NCI-H1417 treated with DMSO at 0.1 percent for 48 hours (cell line): ENCODE measurements at regions not wholly inside any gene's neighbourhood (a gene's known extent, or its start where the extent isn't known, plus 50 kb on each side); places are given as distances from the start of the nearest gene placed in this dataset.
"Not testable (repeated sequence)": the region's sequence is repeated elsewhere in the genome, so short reads cannot be mapped to it uniquely, and the experiment has no call there.

Experiments
- DNase-seq: peaks from one replicate; lab custom pipeline; 2025; lab: John Stamatoyannopoulos, UW

DNA sequence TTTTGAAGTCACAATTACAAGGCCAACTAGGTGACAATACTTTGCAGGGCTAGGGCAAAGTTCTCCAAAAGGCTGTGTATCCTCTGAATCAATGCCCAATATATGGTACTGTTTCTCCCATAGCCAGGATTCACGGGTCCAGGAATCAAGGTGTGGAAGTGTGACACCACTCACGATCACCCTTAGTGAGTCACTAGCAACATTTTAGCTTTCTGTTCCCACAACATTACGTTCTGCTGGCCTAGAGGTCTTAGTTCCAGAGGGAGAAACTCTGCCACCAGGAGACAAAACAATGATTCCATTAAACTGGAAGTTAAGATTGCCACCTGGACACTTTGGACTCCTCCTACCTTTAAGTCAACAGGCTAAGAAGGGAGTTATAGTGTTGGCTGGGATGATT is 88.5 kb upstream of the RANBP6 start:
- DNase-seq = not testable (repeated sequence)

DNA sequence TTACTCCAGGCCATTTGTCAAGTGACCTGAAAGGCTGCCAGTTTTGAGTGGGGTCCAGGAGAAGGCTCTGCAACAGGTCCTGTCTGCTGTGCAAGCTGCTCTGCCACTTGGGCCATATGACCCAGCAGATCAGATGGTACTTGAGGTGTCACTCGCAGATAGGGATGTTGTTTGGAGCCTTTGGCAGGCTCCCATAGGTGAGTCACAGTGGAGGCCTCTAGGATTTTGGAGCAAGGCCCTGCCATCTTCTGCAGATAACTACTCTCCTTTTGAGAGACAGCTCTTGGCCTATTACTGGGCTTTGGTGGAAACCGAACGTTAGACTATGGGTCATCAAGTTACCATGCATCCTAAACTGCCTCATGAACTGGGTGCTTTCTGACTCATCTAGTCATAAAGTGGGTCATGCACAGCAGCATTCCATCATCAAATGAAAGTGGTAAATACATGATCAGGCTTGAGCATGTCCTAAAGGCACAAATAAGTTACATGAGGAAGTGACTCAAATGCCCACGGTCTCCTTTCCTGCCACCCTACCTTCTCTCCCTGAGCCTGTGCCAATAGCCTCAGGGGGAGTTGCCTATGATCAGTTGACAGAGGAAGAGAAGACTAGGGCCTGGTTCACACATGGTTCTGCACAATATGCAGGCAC is 87.0 kb upstream of the RANBP6 start:
- not testable (repeated sequence) for DNase-seq

DNA sequence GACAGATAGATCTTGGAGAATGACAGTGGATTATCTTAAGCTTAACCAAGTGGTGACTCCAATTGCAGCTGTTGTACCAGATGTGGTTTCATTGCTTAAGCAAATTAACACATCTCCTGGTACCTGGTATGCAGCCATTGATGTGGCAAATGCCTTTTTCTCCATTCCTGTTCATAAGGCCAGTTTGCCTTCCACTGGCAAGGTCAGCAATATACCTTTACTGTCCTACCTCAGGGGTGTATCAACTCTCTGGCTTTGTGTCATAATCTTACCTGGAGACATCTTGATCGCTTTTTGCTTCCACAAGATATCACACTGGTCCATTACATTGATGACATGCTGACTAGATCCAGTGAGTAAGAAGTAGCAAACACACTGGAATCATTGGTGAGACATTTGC is 86.3 kb upstream of the RANBP6 start:
- DNase-seq = not testable (repeated sequence)

DNA sequence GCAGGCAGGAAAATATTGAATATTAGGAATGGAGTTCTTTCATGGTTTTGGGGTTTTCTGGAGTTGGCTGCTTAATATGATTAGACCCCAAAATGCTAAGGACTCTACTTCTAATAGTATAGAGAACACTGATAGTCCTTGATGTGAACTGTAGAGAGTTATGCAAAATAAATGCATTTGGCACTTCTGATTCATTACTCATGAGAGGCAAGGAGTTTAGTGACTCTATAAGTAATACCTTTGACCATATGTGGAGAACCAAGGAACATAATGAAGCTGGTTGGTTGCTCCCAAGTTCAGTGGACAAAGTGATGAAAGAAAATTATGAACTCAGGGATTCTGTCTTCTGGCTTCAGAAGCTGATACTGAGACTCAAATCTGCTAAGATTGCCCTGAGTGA is 83.9 kb upstream of the RANBP6 start:
- not testable (repeated sequence) for DNase-seq

DNA sequence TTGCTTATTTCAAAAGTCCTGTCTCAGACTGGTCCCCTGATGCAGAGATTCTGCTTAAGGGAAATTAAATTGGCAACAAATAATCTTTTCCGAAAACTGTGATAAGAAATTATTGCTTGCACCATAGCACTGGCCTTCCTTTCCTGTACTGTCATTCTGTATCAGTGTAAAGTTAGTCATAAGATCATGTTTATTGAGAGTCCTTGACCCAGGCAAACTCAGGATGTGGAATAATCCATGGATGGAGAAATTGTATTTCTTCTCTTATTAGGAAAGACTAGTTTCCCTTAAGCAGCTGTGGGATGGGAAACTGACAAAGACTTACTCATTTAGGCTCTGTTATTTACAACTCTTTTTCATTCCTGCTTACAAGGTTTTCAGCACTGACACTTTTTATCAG is 83.0 kb upstream of the RANBP6 start:
- DNase-seq = no peak

DNA sequence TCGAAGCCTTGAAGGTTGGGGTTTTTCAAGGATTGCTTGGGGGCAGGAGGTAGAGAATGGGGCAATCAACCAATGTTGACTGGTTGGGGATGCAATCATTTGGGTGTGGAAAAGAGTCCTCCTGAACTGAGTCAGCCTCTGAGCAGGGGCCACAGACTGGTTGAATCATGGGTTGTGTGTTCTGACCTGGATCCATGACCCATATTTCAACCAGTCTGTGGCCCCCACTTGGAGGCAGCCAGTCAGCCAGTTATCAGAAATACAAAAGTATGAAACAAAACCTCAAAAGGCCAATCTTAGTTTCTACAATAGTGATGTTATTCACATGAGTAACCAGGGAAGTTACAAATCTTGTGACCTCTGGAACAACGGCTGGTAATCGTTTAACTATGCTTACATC is 81.4 kb upstream of the RANBP6 start:
- DNase-seq = no peak

DNA sequence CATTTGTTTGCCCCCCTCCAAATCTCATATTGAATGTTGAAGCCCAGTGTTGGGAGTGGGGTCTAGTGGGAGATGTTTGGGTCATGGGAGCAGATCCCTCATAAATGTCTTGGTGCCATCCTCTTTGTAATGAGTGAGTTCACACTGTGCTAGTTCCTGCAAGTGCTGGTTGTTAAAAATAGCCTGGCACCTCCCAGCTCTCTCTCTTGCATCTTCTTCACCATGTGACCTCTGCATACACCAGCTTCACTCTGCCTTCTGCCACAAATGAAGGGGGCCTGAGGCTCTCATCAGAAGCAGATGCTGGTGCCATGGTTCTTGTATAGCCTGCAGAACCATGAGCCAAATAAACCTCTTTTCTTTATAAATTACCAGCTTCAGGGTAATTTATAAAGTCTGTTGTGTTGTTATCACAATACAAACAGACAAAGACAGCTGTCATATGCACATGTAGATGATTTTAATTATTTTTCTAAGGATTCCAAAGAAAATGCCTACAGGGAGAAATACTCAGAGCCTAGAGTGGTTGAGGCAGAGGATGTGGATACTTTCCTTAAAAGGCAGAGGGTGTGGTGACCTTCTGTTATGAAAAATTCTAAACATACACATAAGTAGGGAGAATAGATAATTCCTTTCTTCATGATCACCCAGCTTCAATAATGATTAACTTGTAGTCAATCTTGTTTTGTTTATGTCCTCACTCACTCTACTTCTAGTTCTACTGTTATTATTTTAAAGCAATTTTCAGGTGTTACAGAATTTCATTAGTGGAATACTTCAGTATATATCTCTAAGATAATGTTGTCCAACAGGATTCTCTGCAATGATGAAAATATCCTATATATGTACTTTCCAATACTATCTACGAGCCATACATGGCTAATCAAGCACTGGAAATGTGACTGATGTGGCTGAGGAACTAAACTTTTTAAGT is 75.1 kb upstream of the RANBP6 start:
- DNase-seq = no peak

DNA sequence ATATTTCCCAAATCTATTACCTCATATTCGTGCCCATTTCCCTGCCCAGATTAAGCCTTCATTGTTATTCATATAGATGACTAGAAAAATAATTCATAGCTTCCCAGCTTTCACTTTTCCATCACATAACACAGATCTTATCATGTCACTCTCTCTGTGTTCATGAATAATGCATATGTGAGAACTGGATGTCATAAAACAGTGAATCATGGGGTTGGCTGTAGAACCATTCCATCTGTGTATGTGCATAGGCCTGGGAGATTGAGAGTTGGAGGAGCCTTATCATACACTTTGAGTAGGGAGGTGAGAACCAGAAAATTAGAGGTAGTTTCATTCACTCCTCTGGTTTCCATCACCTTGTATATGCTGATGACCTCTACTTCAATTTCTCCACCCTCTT is 73.9 kb upstream of the RANBP6 start:
- DNase-seq = no peak

DNA sequence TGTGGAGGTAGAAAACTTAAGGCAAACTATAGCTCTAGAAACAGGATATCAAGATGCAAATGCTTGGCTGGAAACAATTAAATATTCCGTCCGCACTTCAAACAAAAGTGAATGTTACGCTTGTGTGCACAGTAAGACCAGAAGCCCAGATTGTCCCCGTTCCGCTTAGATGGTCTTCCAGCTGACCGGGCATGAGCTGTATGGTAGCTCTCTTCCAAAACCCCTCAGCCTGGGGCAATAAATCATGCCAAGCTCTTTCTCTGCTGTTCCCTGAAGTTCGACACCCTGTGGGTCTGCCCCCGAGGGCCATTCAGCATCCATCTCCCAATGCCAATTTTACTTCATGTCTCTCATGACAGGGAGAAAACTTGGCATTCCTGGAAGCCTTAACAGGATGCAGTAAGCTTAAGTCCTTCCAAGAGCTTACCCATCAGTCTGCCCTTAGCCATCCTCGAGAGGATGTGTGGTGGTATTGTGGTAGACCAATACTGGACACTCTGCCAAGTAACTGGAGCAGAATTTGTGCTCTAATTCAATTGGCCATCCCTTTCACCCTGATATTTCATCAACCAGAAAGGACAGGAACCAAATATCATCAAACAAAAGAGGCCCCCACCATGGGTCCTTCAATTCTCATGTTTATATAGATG is 70.7 kb upstream of the RANBP6 start:
- no peak for DNase-seq

DNA sequence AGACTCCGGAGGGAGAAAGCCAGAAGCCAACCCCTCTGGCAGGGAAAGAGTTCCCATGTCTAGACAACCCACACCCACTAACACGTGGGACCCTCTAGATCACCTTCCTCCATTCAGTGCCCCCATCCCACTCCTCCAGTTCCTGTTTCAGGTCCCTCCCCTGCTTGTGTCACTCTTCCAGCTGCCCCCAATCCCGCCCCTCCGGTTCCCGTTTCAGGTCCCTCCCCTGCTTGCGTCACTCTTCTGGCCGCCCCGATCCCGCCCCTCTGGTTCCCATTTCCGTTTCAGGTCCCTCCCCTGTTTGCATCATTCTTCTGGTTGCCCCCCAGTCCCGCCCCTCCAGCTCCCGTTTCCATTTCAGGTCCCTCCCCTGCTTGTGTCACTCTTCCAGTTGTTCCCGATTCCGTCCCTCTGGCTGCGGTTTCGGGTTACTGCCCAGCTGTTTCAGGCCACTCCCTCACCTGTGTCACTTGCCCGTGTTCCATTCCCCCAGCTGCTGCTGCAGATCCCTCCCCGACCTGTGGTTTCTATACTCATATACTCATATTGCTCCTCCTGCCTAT is 64.8 kb upstream of the RANBP6 start:
- DNase-seq = peak; percentile 39

DNA sequence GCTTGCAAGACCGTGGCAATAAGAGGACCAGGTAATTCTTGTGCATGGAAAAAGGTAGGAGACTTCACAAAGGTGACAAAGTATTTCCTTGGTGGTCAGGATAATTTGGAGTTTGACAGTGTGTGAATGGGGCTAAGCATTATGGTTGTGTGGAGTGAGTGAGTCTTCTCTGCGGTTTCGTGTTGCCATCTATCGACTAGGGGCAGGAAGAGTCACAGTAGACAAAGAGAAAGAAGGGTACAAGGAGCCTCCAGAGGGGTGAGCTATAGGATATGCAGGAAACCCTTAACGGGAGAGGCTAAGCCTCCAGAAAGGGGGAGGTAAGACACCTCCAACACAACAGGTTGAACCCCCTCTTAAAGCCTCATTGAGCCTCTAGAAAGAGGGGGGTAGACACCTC is 64.0 kb upstream of the RANBP6 start:
- DNase-seq = no peak

DNA sequence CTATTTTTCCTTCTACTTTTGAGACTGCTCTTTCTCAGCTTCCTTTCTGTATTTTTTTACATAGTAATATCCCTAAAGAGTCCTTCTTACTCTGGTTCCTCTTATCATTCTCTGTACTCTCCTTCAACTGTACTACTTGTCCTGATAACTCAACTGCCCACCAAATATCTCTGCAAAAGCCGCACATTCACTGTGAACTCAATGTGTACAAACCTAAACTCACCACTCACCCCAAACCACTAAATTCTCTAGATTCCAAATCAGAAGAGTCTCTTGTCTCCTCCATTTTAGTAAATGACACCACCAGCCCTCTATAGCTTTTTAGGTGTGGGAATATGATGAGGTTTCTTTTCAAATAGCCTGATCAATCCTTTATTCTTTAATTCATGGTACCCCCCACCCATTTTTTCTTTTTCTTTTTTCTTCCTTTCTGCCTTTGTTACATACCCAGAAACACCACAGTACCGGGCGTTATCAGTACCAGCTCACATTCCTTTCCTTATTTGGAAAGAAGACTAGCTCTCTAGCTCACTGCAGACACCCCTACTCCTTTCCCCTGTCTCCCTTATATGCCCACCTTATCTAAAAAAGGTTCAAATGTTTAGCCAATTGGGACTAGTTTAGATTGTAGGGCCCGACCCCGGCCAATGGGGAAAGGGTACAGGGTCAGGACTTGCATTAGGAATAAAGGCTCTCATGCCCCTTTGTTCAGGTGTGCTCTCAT is 63.1 kb upstream of the RANBP6 start:
- no peak for DNase-seq

DNA sequence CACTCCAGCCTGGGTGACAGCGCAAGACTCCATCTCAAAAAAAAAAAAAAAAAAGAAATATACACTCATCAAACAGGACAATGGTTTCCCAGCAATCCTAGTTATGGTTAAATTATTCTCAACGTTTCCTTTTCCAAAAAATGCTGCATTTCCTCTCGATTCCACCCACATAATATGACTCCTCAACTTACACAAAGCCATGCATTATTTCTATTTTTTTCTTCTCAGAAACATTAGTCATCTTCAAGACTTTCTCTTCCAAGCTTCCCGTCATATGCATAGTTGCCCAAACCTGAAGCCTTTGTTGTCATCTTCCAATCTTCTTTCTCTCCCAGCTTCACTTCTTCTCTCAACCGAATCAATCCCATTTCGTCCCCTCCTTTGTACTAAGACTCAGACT is 61.4 kb upstream of the RANBP6 start:
- DNase-seq = no peak

DNA sequence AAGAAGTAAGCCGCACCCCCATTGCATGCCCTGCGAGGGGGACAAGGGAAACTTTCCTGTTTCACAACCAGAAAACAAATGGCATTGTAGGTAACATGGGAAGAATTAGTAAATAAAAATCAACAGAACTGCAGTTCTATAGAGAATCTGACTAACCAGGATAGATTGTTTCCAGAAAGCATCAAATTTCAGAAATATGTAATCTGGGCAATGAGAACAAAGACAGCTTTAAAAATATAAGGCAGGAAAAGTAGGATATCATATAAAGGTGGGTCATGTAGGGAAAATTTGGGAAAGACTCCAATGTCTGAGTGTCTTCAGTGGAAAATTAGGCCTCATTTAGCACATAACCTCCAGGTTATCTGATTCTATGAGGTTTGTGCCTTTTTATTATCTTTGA is 58.3 kb upstream of the RANBP6 start:
- DNase-seq = no peak

DNA sequence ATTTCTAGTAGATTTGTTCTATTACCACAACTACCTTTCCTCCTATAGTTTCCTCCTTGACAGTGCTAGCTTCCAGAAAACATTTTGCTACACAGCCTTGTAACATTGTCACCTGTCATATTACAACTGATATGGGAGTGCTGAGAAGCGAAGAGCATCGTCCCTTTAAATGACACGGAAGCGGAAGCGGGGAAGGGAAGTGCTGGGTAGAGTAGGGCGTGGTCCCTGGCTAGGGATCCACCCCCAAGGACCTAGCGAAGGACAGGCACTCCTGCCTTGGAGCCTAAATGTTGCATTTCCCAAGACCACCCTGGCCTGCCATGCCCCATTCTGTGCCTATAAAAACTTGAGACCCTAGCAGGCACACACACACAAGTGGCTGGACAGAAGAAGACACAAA is 57.4 kb upstream of the RANBP6 start:
- no peak for DNase-seq

DNA sequence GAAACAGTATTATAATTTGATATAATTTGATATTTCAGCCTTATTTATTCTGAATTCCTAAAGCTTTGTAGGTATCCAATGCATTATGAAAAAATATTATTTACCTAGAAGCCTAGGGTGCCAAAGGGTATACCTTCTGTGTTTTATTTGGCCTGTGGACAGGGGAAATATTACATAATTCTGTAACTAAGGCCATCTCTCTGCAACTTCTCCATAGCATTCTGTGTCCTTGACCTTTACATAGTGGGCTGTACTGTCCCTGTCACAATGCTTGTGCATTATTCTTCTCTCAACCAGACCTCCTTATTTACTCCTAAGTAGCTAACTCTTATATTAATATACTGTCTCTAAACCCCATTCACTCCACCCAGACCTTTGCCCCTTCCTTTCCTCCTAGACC is 57.0 kb upstream of the RANBP6 start:
- DNase-seq = no peak

DNA sequence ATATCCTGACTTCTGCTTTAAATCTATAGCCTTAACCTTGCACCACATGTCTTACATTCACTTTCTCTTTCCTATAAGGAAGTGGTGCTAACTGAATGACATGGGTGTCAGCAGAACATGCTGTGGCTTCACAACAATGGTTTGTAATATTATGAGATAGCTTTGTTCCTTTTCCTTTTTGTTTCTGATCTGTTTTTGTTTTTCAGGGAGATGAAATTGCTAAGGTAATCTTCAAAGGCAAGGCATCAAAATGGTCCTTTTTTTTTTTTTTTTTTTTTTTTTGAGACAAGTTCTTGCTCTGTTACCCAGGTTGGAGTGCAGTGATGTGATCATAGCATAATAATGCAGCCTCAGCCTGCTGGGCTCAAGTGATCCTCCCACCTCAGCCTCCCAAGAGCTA is 53.6 kb upstream of the RANBP6 start:
- no peak for DNase-seq

DNA sequence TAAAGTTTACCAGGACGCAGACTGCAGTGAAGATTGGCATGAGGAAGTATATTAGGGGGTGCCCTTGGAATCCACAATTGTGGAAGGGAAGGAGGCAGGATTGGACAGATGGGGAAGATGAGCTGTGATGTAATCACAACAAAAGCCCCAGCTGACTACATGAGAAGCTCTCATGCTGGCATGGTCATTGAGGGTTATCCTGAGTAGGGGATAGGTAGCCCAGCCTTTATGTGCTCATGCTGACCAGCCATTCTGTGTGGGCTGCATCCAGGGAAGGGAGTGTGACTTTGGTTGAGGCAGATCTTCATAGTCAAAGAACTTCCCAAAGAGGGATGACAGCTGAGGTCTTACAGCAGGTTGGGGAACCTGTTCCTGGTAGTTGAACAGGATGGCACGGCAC is 52.0 kb upstream of the RANBP6 start:
- no peak for DNase-seq
